ENCODE measurements at regions not wholly inside any gene's neighbourhood (a gene's known extent, or its start where the extent isn't known, plus 50 kb on each side); places are given as distances from the start of the nearest gene placed in this dataset.

DNA sequence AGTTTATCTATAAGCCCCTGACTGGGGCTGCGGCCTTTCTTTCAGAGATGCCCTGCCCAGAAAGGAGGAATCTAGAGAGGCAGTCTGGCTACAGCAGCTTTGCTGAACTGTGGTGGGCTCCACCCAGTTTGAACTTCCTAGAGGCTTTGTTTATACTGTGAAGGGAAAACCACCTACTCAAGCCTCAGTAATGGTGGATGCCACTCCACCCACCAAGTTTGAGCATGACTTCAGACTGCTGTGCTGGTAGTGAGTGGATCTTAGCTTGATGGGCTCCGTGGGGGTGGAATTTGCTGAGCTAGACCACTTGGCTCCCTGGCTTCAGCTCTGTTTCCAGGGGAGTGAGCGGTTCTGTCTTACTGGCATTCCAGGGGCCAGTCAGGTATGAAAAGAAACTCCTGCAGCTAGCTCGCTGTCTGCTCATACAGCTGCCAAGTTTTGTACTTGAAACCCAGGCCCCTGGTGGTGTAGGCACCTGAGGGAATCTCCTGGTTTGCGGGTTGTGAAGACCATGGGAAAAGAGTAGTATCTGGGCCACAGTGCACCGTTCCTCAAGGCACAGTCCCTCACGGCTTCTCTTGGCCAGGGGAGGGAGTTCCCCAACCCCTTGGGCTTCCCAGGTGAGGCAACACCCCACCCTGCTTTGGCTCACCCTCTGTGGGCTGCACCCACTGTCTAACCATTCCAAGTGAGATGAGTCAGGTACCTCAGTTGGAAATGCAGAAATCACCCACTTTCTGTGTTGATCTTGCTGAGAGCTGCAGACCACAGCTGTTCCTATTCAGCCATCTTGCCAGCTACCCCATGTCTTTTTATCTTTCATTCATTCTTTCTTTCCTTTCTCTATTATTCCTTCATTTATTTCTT lies 211.8 kb upstream of the C9orf72 start:
- TF ChIP-seq, protein P1, sequence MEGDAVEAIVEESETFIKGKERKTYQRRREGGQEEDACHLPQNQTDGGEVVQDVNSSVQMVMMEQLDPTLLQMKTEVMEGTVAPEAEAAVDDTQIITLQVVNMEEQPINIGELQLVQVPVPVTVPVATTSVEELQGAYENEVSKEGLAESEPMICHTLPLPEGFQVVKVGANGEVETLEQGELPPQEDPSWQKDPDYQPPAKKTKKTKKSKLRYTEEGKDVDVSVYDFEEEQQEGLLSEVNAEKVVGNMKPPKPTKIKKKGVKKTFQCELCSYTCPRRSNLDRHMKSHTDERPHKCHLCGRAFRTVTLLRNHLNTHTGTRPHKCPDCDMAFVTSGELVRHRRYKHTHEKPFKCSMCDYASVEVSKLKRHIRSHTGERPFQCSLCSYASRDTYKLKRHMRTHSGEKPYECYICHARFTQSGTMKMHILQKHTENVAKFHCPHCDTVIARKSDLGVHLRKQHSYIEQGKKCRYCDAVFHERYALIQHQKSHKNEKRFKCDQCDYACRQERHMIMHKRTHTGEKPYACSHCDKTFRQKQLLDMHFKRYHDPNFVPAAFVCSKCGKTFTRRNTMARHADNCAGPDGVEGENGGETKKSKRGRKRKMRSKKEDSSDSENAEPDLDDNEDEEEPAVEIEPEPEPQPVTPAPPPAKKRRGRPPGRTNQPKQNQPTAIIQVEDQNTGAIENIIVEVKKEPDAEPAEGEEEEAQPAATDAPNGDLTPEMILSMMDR (IDR thresholded peaks at IDR 0.05; ENCODE audit: low read depth, low read length) = no peak
- no peak for TF ChIP-seq EZH2phosphoT487 (IDR thresholded peaks at IDR 0.05; ENCODE audit: low read depth)
